ENCODE measurements at regions not wholly inside any gene's neighbourhood (a gene's known extent, or its start where the extent isn't known, plus 50 kb on each side); places are given as distances from the start of the nearest gene placed in this dataset.
"Not testable (repeated sequence)": the region's sequence is repeated elsewhere in the genome, so short reads cannot be mapped to it uniquely, and the experiment has no call there.

- no peak for DNase-seq (ENCODE audit: low read depth)
Observed at GRCh38 chr10:21053953-21054690, 157.0 kb upstream of the NEBL start.

DNA sequence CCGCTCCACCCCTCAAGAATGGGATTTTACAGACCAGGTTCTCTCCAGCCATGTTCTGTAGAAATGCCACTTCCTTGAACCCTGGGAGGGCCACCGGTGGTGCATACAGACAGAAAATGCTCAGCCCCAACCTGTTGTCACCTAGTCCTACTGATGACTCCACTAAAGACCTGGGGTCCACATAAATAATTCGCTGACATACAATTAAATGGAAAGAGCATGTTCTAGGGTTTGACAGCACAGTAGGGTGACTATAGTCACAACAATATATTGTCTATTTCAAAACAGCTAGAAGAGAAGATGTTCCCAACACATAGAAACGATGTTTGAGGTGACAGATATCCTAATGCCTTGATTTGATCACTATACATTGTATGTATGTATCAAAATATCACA, 155.6 kb upstream of the NEBL start:
- no peak for DNase-seq (ENCODE audit: low read depth)

GRCh38 chr10:21052072-21052708, 155.1 kb upstream of the NEBL start:
- no peak for DNase-seq (ENCODE audit: low read depth)

DNA sequence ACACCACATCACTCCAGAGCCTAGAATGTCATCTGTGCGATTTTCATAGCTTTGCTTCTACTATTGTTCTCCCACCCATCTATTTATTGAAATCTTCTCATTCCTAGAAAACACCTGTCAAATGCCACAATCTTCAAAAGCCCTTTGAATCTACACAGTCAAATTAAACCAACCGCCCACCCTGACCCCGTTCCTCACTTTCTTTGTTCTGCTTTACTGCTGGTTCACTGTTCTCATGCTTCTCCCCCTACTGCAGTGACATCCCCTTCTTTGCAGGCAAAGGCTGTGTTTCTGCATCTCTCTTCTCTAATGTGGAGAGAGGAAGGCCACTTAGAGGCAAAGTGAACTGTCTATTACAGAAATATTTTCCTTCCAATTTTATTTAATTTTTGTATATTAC, 152.4 kb upstream of the NEBL start:
- DNase-seq (ENCODE audit: low read depth), result no peak

DNA sequence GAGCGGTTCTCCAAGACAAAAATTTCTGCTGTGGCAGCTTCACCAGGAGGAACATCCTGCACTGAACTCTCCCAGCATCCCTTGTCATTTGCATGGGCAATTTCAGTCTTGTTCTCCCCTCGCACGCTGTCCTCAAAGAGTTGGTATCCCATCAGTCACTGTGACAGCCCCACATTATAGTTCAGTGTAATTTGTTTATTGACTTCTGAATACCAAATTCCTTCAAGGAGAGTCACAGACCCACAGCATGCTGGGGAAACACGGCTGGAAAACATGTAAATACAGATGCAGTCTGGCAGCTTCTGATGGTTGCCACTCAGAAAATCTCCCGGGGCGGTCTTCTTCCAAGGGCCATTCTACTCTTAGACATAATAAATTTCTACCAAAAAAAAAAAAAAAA, 151.0 kb upstream of the NEBL start:
- DNase-seq (ENCODE audit: low read depth), result no peak

DNA sequence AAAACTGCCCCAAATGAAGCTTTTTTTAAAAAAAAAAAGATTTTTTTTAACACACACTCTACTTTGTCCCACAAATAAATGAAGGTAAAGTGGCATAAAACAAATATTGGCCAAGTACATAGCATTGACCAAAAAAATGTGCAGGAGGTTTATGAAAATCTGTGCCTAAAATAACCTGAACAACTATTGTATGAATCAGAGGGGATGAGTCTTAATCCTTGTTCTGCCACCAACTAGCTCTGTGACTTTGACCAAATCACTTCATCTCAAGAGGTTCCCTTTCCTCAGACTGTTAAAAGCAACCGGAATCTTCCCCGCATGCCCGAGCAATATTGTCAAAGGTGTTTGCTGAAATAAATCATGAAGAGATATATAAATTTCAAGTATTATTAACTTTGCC, 150.4 kb upstream of the NEBL start:
- DNase-seq (ENCODE audit: low read depth), result no peak

GRCh38 chr10:21047096-21047495, 150.0 kb upstream of the NEBL start:
- DNase-seq (ENCODE audit: low read depth), result no peak

DNA sequence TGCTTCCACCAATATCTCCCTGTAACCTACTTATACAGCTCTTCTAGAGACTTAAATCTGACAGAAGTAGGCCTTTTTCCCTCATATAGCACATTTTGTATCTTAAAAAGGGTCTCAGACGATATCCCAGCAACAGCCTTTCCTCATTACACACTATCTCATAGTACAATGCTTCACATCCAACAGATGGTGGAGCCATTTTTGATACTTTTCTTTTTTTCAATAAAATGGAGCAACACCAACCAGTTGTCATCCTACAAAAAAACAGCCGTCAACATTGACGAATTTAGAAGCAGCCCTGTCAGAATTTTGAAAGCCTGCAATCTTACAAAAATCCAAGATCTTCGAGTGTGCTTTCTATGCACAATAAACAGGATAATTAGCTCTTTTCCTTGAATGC, 145.9 kb upstream of the NEBL start:
- DNase-seq (ENCODE audit: low read depth), result no peak

- no peak for DNase-seq (ENCODE audit: low read depth)
Observed at GRCh38 chr10:21042536-21042935, 145.4 kb upstream of the NEBL start.

GRCh38 chr10:21041763-21042458, 144.8 kb upstream of the NEBL start:
- no peak for DNase-seq (ENCODE audit: low read depth)

DNA sequence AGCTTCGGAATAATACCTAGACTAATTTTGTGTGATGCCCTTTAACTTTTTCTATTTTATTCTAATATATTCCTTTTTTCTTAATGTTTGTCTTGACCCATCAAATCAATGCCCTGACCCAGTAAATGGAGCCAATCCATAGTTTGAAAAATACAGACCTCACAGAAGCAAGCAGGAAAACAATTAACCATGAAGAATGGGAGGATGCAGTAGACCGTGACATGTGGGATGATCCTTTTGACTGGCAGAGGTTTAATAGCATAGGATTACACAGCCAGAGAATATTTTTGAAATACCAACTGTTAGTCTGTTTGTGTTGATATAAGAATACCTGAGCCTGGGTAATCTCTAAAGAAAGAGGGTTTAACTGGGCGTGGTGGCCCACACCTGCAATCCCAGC, 142.6 kb upstream of the NEBL start:
- no peak for DNase-seq (ENCODE audit: low read depth)

DNA sequence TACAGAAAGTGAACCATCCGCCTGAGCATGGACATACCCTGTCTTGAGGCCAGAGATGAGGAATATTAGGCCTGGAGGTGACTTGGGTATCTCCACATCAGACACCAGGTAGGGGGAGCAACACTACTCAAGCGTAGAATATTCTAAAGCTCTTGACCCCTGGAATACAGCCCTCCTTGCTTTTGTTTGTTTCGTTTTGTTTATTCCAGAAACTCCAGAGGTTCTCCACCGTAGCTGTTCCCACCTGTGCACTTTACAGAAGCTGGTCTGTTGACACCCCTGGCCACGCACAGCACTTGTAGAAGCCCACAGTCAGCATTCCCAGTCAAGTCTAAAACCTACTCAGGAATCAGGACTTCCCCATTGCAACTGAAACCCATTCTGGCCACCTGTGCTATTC, 139.6 kb upstream of the NEBL start:
- no peak for DNase-seq (ENCODE audit: low read depth)

GRCh38 chr10:21034770-21035169, 137.7 kb upstream of the NEBL start:
- not testable (repeated sequence) for DNase-seq (ENCODE audit: low read depth)

- DNase-seq (ENCODE audit: low read depth), result no peak
Observed at GRCh38 chr10:21034241-21034640, 137.1 kb upstream of the NEBL start.

GRCh38 chr10:21032587-21033319, 135.6 kb upstream of the NEBL start:
- DNase-seq (ENCODE audit: low read depth), result no peak

DNA sequence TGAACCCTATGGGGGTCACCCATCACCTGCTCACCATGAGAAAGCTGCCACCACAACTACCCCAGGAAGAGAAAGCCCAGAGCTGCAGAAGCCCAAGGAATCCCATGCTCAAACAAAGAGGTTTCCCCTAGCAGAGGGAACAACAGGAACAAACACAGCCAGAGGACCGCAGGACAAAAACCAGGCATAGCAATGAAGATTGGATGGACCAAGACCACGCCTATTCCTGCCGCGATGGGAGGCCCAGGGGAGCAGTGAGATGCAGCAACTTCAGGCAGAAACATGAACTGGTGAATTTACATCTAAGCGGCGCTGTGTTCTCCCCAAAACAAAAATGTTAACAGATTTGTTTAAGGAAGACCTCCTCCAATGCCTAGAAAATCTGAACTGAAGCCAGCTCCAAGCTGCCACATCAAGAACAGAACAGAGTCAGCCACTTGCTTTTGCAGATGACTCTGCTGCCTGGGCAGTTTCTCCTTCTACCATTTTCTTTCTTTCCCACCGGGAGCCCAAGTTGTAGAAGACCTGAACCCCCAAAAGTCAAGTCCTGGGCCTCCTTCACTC, 134.2 kb upstream of the NEBL start:
- no peak for DNase-seq (ENCODE audit: low read depth)

- no peak for DNase-seq (ENCODE audit: low read depth)
Observed at GRCh38 chr10:21030091-21030490, 133.0 kb upstream of the NEBL start.

DNA sequence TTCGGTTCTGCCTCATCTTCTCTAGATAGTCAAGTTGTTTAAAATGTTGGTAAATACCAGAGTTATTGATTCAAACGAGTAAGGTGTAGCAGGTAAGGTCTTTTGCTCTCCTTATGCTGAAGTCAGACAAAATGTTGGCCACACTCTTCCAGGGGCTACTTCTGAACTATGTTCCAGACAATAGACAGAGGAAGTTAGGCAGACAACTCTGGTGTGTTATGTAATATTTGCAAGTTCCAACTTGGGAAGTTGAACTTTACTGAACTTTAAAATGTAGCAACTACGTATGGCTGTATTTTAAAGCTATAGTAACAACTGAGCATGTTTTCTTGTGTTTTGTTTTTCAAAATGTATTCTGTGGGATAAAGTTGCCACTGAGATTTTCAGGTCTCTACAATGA, 125.7 kb upstream of the NEBL start:
- no peak for DNase-seq (ENCODE audit: low read depth)

GRCh38 chr10:21021843-21022594, 124.9 kb upstream of the NEBL start:
- no peak for DNase-seq (ENCODE audit: low read depth)

- no peak for DNase-seq (ENCODE audit: low read depth)
Observed at GRCh38 chr10:21021231-21021630, 124.1 kb upstream of the NEBL start.

GRCh38 chr10:21020545-21020944, 123.4 kb upstream of the NEBL start:
- no peak for DNase-seq (ENCODE audit: low read depth)

- DNase-seq (ENCODE audit: low read depth), result no peak
Observed at GRCh38 chr10:21019436-21019835, 122.3 kb upstream of the NEBL start.
